ENCODE measurements at regions not wholly inside any gene's neighbourhood (a gene's known extent, or its start where the extent isn't known, plus 50 kb on each side); places are given as distances from the start of the nearest gene placed in this dataset.
"Not testable (repeated sequence)": the region's sequence is repeated elsewhere in the genome, so short reads cannot be mapped to it uniquely, and the experiment has no call there.

- not testable (repeated sequence) for DNase-seq (ENCODE audit: low read depth)
These were observed 106.3 kb upstream of the NBPF26 start for GRCh38 chr1:120617493-120617892.

DNA sequence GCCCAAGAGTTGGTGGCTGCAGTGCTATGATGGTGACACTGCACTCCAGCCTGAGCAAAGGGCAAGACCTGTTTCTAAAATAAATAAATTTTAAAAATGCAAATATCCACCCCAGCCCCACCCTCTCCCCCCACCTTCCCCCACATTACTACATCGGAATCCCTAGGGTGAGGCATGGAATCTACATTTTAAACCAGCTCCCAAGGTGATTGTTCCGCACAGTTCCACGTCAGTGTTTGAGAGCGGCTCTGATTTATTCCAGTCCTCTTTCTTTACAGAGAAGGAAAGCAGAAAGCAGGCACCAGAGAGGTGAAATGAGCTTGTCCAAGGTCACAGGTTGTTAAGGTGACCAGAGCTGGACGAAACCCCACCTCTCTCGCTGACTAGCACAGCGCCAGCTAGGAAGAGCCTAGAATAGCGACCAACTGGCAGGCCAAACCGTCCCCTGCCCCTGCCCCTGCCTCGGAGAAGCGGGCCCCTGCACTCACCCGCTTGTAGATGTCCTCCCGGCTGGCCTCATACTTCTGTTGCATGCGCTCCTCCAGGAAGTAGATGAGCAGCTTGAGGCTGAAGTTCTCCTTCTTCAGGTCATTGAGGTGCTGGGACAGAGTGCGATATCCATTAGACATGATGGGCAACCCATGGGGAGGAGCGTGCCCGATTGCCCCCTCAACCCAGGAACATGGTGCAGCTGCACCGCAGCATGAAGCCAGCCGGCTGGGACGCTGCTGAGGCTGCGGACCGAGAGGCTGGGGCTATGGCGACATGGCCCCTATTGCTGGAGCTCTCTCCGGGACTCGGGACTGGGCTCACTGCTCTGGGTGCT lies 103.7 kb upstream of the NBPF26 start:
- DNase-seq (ENCODE audit: low read depth) = not testable (repeated sequence)

- DNase-seq (ENCODE audit: low read depth) = not testable (repeated sequence)
These were observed 103.1 kb upstream of the NBPF26 start for GRCh38 chr1:120620693-120620969.

GRCh38 chr1:120621278-120621677 lies 102.5 kb upstream of the NBPF26 start:
- DNase-seq (ENCODE audit: low read depth) = not testable (repeated sequence)

DNA sequence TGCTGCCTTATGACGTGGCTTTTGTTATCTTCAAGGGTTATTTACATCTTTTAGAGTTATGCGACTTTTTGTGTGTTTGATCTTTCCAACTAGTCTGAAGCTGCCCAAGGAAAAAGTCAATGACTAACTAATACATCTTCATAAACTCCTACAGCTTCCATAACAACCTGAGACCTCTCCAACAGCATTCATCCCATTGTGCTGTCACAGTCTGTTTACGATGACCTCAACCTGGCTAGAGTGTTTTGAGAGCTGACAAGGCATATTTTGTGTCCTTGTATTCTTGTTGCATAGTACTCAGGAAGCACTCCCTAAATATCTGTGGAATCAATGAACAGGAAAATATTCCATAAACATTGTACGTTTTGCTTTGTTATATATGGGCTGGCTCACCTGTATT lies 100.2 kb upstream of the NBPF26 start:
- not testable (repeated sequence) for DNase-seq (ENCODE audit: low read depth)

- not testable (repeated sequence) for DNase-seq (ENCODE audit: low read depth)
These were observed 99.1 kb upstream of the NBPF26 start for GRCh38 chr1:120624565-120625064.

- not testable (repeated sequence) for DNase-seq (ENCODE audit: low read depth)
These were observed 93.8 kb upstream of the NBPF26 start for GRCh38 chr1:120629832-120630455.

GRCh38 chr1:120634816-120635806 lies 88.6 kb upstream of the NBPF26 start:
- DNase-seq (ENCODE audit: low read depth) = not testable (repeated sequence)

DNA sequence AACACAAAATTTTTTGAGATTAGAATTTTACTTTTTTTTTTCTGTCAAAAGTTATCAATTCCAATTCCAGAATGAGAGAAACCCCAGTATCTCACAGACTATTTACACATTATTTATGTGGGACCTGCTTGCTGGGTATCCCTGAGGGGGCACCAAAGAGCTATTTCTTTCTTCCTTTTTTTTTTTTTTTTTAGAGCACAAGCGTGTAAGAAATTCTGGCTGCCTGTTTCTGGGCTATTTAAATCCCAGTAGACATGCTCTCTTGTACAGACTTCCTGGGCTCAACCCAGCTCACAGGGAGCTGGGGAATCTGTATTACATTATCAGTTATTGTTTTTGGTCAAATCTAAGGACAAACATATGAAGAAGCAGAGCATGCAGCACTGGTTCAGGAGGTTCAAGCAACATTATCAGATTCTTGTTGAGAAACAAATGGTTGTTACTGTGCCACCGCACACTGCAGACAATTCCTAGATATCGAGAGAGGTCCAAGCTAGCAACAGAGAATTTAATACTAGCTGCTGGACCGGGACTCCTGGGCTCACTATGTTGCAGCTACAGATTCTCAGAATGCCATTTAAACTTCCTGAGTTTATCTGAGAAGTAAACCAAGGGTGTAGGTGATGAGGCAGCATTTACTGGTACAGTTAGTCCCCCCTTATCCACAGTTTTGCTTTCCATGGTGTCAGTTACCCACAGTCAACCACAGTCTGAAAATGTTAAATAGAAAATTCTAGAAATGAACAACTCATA lies 83.3 kb upstream of the NBPF26 start:
- DNase-seq (ENCODE audit: low read depth) = not testable (repeated sequence)

- not testable (repeated sequence) for DNase-seq (ENCODE audit: low read depth)
These were observed 82.8 kb upstream of the NBPF26 start for GRCh38 chr1:120641014-120641302.

- not testable (repeated sequence) for DNase-seq (ENCODE audit: low read depth)
These were observed 76.6 kb upstream of the NBPF26 start for GRCh38 chr1:120647182-120647581.

GRCh38 chr1:120648915-120649623 lies 74.7 kb upstream of the NBPF26 start:
- DNase-seq (ENCODE audit: low read depth) = not testable (repeated sequence)

DNA sequence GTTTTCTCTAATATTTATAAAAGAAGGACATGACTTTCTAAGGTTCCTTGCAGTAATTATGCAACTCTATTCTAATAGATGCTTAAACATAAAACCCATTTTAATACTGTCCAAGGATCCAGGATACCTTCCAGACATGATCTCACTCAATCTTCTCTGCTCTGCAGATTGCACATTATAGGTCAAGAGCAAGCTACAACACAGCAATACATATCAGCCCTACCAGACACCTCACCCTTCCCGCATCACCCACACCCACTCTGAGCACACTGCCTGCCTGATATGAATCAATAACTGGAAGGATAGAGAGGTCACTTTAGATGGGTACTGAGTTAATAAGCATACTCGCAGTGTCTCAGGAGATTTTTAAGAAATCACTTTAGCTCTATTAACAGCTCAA lies 74.0 kb upstream of the NBPF26 start:
- DNase-seq (ENCODE audit: low read depth) = not testable (repeated sequence)

- DNase-seq (ENCODE audit: low read depth) = not testable (repeated sequence)
These were observed 69.6 kb upstream of the NBPF26 start for GRCh38 chr1:120654114-120654513.

DNA sequence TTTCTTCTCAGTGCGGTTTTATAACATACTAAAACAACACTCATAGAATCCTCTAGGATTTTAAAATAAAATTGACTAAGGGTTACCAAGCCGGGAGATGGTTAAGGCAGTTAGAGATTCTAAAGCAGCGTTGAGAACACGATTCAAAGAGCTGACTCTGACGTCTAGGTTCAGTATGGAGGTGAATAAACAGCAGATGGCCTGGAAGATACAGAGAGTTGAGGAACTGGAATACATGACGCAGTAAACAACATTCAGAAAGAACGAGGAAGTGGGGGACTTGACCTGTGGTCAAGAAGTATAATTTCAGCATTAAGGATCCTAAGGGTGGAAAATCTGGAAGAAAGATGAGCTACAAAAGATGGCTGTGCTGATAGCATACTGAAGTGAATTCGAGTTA lies 68.4 kb upstream of the NBPF26 start:
- DNase-seq (ENCODE audit: low read depth) = not testable (repeated sequence)

DNA sequence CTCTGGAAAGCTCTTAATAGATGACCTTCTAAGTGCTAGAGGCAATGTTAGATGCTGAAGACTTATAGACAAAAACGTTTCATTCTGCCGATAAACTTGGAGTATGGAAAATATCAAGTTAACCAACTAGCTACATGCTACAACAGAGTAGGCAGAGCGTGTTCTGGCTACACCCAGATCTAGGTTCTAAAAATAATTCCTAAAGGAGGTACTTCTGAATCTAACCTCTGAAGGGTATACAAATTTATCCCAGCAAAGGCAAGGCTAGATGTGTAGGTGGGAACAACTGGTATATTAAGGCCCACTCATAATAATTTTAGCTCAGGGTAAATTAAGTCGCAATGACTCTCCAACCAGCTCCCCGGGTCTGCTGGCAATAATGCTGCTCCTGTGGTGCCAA lies 67.6 kb upstream of the NBPF26 start:
- DNase-seq (ENCODE audit: low read depth) = not testable (repeated sequence)

GRCh38 chr1:120657804-120658203 lies 65.9 kb upstream of the NBPF26 start:
- DNase-seq (ENCODE audit: low read depth) = not testable (repeated sequence)

- not testable (repeated sequence) for DNase-seq (ENCODE audit: low read depth)
These were observed 65.1 kb upstream of the NBPF26 start for GRCh38 chr1:120658622-120659021.

- not testable (repeated sequence) for DNase-seq (ENCODE audit: low read depth)
These were observed 64.6 kb upstream of the NBPF26 start for GRCh38 chr1:120659133-120659532.

- not testable (repeated sequence) for DNase-seq (ENCODE audit: low read depth)
These were observed 59.1 kb upstream of the NBPF26 start for GRCh38 chr1:120664376-120665249.
